H9 (cell line): ENCODE measurements at regions not wholly inside any gene's neighbourhood (a gene's known extent, or its start where the extent isn't known, plus 50 kb on each side); places are given as distances from the start of the nearest gene placed in this dataset.

ENCODE experiments used
- DNase-seq: peaks from one replicate; pipeline ENCODE4 v3.0.0-alpha.2; 2017
- H2AFZ ChIP-seq: one replicate; pipeline ENCODE4 v1.6.1; 2013; ENCODE audit warnings: mild to moderate bottlenecking, low read length, control low read depth, moderate library complexity
- H2AK5ac ChIP-seq: 2 replicates; pipeline ENCODE4 v1.6.1; 2013; ENCODE audit warnings: low read length, control low read depth, mixed read lengths; ENCODE audit not compliant: insufficient read length
- H2BK120ac ChIP-seq: one replicate; pipeline ENCODE4 v1.6.1; 2013; ENCODE audit warnings: low read depth, mild to moderate bottlenecking, low read length, control low read depth, inconsistent platforms; ENCODE audit not compliant: poor library complexity, severe bottlenecking
- H2BK12ac ChIP-seq: 2 replicates; pipeline ENCODE4 v1.6.1; 2013; ENCODE audit warnings: low read length, control low read depth, mixed read lengths, low read depth; ENCODE audit not compliant: insufficient read length
- H2BK15ac ChIP-seq: 2 replicates; pipeline ENCODE4 v1.6.1; 2013; ENCODE audit warnings: low read depth, low read length, control low read depth
- H2BK20ac ChIP-seq: one replicate; pipeline ENCODE4 v1.6.1; 2013; ENCODE audit warnings: low read depth, mild to moderate bottlenecking, low read length, control low read depth, inconsistent platforms; ENCODE audit not compliant: poor library complexity, severe bottlenecking
- H2BK5ac ChIP-seq: 2 replicates; pipeline ENCODE4 v1.6.1; 2013; ENCODE audit warnings: low read length, control low read depth, mixed read lengths; ENCODE audit not compliant: insufficient read length
- H3K14ac ChIP-seq: 2 replicates; pipeline ENCODE4 v1.6.1; 2013; ENCODE audit warnings: low read length, control low read depth; ENCODE audit not compliant: insufficient read depth
- H3K18ac ChIP-seq: 2 replicates; pipeline ENCODE4 v1.6.1; 2013; ENCODE audit warnings: low read depth, mild to moderate bottlenecking, mixed read lengths, low read length, control low read depth; ENCODE audit not compliant: insufficient read length
- H3K23ac ChIP-seq: 2 replicates; pipeline ENCODE4 v1.6.1; 2013; ENCODE audit warnings: low read length, control low read depth, mixed read lengths, low read depth; ENCODE audit not compliant: insufficient read length
- H3K23me2 ChIP-seq: 2 replicates; pipeline ENCODE4 v1.6.1; 2013; ENCODE audit warnings: low read depth, mild to moderate bottlenecking, mixed read lengths, low read length, control low read depth; ENCODE audit not compliant: insufficient read length, poor library complexity, severe bottlenecking
- H3K27ac ChIP-seq: 2 replicates; pipeline ENCODE4 v1.5.1; 2013; ENCODE audit warnings: low read length, control low read depth, mixed read lengths, low read depth; ENCODE audit not compliant: insufficient read length
- H3K27me3 ChIP-seq: 2 replicates; pipeline ENCODE4 v1.6.1; 2013; ENCODE audit warnings: low read length, control low read depth, inconsistent platforms; ENCODE audit not compliant: insufficient read depth
- H3K4ac ChIP-seq: 2 replicates; pipeline ENCODE4 v1.6.1; 2013; ENCODE audit warnings: low read depth, mild to moderate bottlenecking, control low read depth, inconsistent platforms, low read length, moderate library complexity
- H3K4me1 ChIP-seq: 2 replicates; pipeline ENCODE4 v1.6.1; 2013; ENCODE audit warnings: low read length, control low read depth, inconsistent platforms; ENCODE audit not compliant: insufficient read depth
- H3K4me2 ChIP-seq: 2 replicates; pipeline ENCODE4 v1.6.1; 2013; ENCODE audit warnings: low read length, control low read depth, mixed read lengths; ENCODE audit not compliant: insufficient read length, insufficient read depth
- H3K56ac ChIP-seq: 2 replicates; pipeline ENCODE4 v1.6.1; 2013; ENCODE audit warnings: low read depth, mild to moderate bottlenecking, mixed read lengths, low read length, control low read depth; ENCODE audit not compliant: insufficient read length
- H3K79me1 ChIP-seq: 2 replicates; pipeline ENCODE4 v1.6.1; 2013; ENCODE audit warnings: low read depth, mild to moderate bottlenecking, moderate library complexity, low read length, control low read depth, inconsistent platforms; ENCODE audit not compliant: insufficient read depth, poor library complexity, severe bottlenecking
- H3K79me2 ChIP-seq: 2 replicates; pipeline ENCODE4 v1.6.1; 2013; ENCODE audit warnings: low read length, control low read depth, inconsistent platforms; ENCODE audit not compliant: insufficient read depth
- H3K9ac ChIP-seq: 2 replicates; pipeline ENCODE4 v1.6.1; 2013; ENCODE audit warnings: low read length, control low read depth, mixed read lengths; ENCODE audit not compliant: insufficient read length; ENCODE audit errors: extremely low read depth
- H3K9me3 ChIP-seq: one replicate; pipeline ENCODE4 v1.6.1; 2013; ENCODE audit warnings: low read depth, low read length, inconsistent platforms; ENCODE audit not compliant: control insufficient read depth
- H3T11ph ChIP-seq: one replicate; pipeline ENCODE4 v1.6.1; 2013; ENCODE audit warnings: mild to moderate bottlenecking, low read length, control low read depth, inconsistent platforms
- H4K20me1 ChIP-seq: one replicate; pipeline ENCODE4 v1.6.1; 2013; ENCODE audit not compliant: control insufficient read depth, insufficient read length, insufficient read depth
- H4K5ac ChIP-seq: 2 replicates; pipeline ENCODE4 v1.6.1; 2013; ENCODE audit warnings: low read depth, mild to moderate bottlenecking, mixed read lengths, low read length, control low read depth; ENCODE audit not compliant: insufficient read length
- H4K8ac ChIP-seq: replicated peaks from 2 replicates; pipeline ENCODE4 v1.6.1; 2013; ENCODE audit warnings: low read length, control low read depth, mixed read lengths, low read depth; ENCODE audit not compliant: insufficient read length
- H4K91ac ChIP-seq: 2 replicates; pipeline ENCODE4 v1.6.1; 2013; ENCODE audit warnings: low read depth, mild to moderate bottlenecking, moderate library complexity, mixed read lengths, low read length, control low read depth; ENCODE audit not compliant: insufficient read length
- H3K27ac Mint-ChIP-seq, 3 experiments: 2 replicates in 2 of 3; 3 replicates in 1 of 3; pipeline ENCODE4 v1.8.0; 2020 to 2021; ENCODE audit warnings: mixed read lengths in 3 of 3, mild to moderate bottlenecking in 1 of 3, moderate library complexity in 1 of 3
- H3K27me3 Mint-ChIP-seq: 2 replicates; pipeline ENCODE4 v1.8.0; 2021; ENCODE audit warnings: low read depth, mild to moderate bottlenecking, moderate library complexity, mixed read lengths
- H3K36me3 Mint-ChIP-seq, 3 experiments: 2 replicates in 2 of 3; 3 replicates in 1 of 3; pipeline ENCODE4 v1.8.0; 2020 to 2021; ENCODE audit warnings: low read depth in 3 of 3, mixed read lengths in 3 of 3; ENCODE audit not compliant: insufficient read depth in 1 of 3
- H3K4me1 Mint-ChIP-seq, 2 experiments: 2 replicates each; pipeline ENCODE4 v1.8.0; 2020; ENCODE audit warnings: mixed read lengths in 2 of 2
- H3K4me3 Mint-ChIP-seq, 2 experiments: 2 replicates in 1 of 2; 3 replicates in 1 of 2; pipeline ENCODE4 v1.8.0; 2020 to 2021; ENCODE audit warnings: mild to moderate bottlenecking in 2 of 2, mixed read lengths in 2 of 2, moderate library complexity in 1 of 2
- H3K9me3 Mint-ChIP-seq, 2 experiments: 2 replicates in 1 of 2; 3 replicates in 1 of 2; pipeline ENCODE4 v1.8.0; 2020; ENCODE audit warnings: mild to moderate bottlenecking in 2 of 2, mixed read lengths in 2 of 2, moderate library complexity in 1 of 2
- WGBS: extraction: QIAGEN DNeasy Blood & Tissue Kit; methylation state at CpG from one replicate; pipeline ENCODE4 v1.1.7; 2013; ENCODE audit warnings: missing lambda C conversion rate, low lambda C conversion rate, mixed read lengths; ENCODE audit not compliant: insufficient read length; ENCODE audit errors: extremely low coverage; 5-methylcytosine and 5-hydroxymethylcytosine counted together
- TF ChIP-seq, protein P1 (sequence below): fragments of 200-600 bp; sonication (generic); conservative IDR thresholded peaks from 3 replicates; pipeline ENCODE4 v1.8.0; 2021; ENCODE audit warnings: antibody characterized with exemption, mild to moderate bottlenecking

- H2AFZ ChIP-seq: no peak overlapping the region
- no peak overlapping the region for H4K91ac ChIP-seq
- H3K18ac ChIP-seq: no peak overlapping the region
- H3K4me2 ChIP-seq: no peak overlapping the region
- TF ChIP-seq, protein P1, sequence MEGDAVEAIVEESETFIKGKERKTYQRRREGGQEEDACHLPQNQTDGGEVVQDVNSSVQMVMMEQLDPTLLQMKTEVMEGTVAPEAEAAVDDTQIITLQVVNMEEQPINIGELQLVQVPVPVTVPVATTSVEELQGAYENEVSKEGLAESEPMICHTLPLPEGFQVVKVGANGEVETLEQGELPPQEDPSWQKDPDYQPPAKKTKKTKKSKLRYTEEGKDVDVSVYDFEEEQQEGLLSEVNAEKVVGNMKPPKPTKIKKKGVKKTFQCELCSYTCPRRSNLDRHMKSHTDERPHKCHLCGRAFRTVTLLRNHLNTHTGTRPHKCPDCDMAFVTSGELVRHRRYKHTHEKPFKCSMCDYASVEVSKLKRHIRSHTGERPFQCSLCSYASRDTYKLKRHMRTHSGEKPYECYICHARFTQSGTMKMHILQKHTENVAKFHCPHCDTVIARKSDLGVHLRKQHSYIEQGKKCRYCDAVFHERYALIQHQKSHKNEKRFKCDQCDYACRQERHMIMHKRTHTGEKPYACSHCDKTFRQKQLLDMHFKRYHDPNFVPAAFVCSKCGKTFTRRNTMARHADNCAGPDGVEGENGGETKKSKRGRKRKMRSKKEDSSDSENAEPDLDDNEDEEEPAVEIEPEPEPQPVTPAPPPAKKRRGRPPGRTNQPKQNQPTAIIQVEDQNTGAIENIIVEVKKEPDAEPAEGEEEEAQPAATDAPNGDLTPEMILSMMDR: peak; percentile 68
- H4K8ac ChIP-seq: no peak overlapping the region
- H3K27me3 Mint-ChIP-seq: peaks cover 70% of the 10 kb centered on the region
- H3K4me1 Mint-ChIP-seq: peaks cover 53 to 55% of the 10 kb centered on the region in 2 experiments
- no peaks in the 10 kb centered on the region for H3K27me3 ChIP-seq
- no peak overlapping the region for H2BK15ac ChIP-seq
- no peak overlapping the region for H3T11ph ChIP-seq
- no peak overlapping the region for H2BK120ac ChIP-seq
- no peak overlapping the region for H3K4ac ChIP-seq
- no peaks in the 10 kb centered on the region for H3K79me1 ChIP-seq
- DNase-seq: peak; percentile 79
- no peak overlapping the region for H3K27ac Mint-ChIP-seq
- no peaks in the 10 kb centered on the region for H3K9me3 Mint-ChIP-seq
- no peak overlapping the region for H3K27ac ChIP-seq
- no peak overlapping the region for H2AK5ac ChIP-seq
- H3K4me1 ChIP-seq: peaks cover 8% of the 10 kb centered on the region; the same call in 1 of the 2 replicates
- H3K9me3 ChIP-seq: no peaks in the 10 kb centered on the region
- no peak overlapping the region for H2BK12ac ChIP-seq
- H2BK20ac ChIP-seq: no peak overlapping the region
- H3K36me3 Mint-ChIP-seq: peaks cover 0 to 2% (median 0%) of the 10 kb centered on the region in 3 experiments; a peak in 3 of 7 replicates
- no peak overlapping the region for H3K56ac ChIP-seq
- no peaks in the 10 kb centered on the region for H4K20me1 ChIP-seq
- H3K14ac ChIP-seq: no peak overlapping the region
- no peak overlapping the region; a peak in 1 of 5 replicates for H3K4me3 Mint-ChIP-seq
- no peak overlapping the region for H4K5ac ChIP-seq
- H2BK5ac ChIP-seq: no peak overlapping the region
- WGBS: no CpG with 5 or more reads among the region's 20 CpGs
- H3K9ac ChIP-seq: no peak overlapping the region
- H3K79me2 ChIP-seq: no peaks in the 10 kb centered on the region
- no peaks in the 10 kb centered on the region for H3K23me2 ChIP-seq
- H3K23ac ChIP-seq: no peak overlapping the region
Measured at GRCh38 chr4:4761128-4761982, 98.1 kb upstream of the MSX1 start.
